ENCODE measurements at regions not wholly inside any gene's neighbourhood (a gene's known extent, or its start where the extent isn't known, plus 50 kb on each side); places are given as distances from the start of the nearest gene placed in this dataset.
"Not testable (repeated sequence)": the region's sequence is repeated elsewhere in the genome, so short reads cannot be mapped to it uniquely, and the experiment has no call there.

GRCh38 chr9:102483651-102484050 lies 511.5 kb upstream of the CYLC2 start:
- H3K4me3 ChIP-seq = no peak overlapping the region
- no peaks in the 10 kb centered on the region for H3K4me1 ChIP-seq
- WGBS, 2 donors = 66 to 67% methylated on average over 1 of the region's 1 CpG
- no peaks in the 10 kb centered on the region for H3K36me3 ChIP-seq
- no peaks in the 10 kb centered on the region for H3K9me3 ChIP-seq
- ATAC-seq (no peak), DNase-seq (no peak)
- H3K27me3 ChIP-seq = no peaks in the 10 kb centered on the region
- TF ChIP-seq, protein P1, sequence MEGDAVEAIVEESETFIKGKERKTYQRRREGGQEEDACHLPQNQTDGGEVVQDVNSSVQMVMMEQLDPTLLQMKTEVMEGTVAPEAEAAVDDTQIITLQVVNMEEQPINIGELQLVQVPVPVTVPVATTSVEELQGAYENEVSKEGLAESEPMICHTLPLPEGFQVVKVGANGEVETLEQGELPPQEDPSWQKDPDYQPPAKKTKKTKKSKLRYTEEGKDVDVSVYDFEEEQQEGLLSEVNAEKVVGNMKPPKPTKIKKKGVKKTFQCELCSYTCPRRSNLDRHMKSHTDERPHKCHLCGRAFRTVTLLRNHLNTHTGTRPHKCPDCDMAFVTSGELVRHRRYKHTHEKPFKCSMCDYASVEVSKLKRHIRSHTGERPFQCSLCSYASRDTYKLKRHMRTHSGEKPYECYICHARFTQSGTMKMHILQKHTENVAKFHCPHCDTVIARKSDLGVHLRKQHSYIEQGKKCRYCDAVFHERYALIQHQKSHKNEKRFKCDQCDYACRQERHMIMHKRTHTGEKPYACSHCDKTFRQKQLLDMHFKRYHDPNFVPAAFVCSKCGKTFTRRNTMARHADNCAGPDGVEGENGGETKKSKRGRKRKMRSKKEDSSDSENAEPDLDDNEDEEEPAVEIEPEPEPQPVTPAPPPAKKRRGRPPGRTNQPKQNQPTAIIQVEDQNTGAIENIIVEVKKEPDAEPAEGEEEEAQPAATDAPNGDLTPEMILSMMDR (IDR thresholded peaks at IDR 0.05) = no peak
- no peak overlapping the region for H3K27ac ChIP-seq
- intact Hi-C loops (cut with DNase I) = no loop called here

DNA sequence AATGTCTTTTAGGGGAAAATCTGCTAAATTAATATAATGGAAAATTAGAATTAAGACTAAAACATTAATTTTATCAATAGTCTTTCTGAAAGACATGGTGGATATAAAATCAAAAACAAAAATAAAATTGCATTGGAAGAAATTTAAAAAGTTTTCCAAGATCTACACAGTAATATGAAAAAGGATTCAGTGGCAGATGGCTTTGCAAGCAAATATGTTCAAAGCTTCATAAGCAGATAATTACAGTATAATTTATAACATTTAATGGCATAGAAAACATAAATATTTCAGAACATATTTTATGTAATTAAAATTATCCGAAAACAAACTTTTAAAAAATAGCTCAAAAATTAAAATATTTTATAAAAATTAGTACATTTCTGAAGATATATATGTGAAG lies 512.4 kb upstream of the CYLC2 start:
- Histone ChIP-seq H3K36me3 (no peaks in the 10 kb centered on the region), H3K9me3 (no peaks in the 10 kb centered on the region), H3K4me3 (no peak overlapping the region), H3K27me3 (no peaks in the 10 kb centered on the region), H3K4me1 (no peaks in the 10 kb centered on the region), H3K27ac (no peak overlapping the region)
- 87 to 93% methylated on average over 1 of the region's 1 CpG for WGBS, 2 donors
- DNase-seq = no peak
- intact Hi-C loops (cut with DNase I) = no loop called here
- no peak for ATAC-seq
- TF ChIP-seq, protein P1 (IDR thresholded peaks at IDR 0.05) = no peak

- Histone ChIP-seq H3K4me3 (no peak overlapping the region), H3K9me3 (no peaks in the 10 kb centered on the region), H3K27ac (no peak overlapping the region), H3K4me1 (no peaks in the 10 kb centered on the region), H3K36me3 (no peaks in the 10 kb centered on the region), H3K27me3 (no peaks in the 10 kb centered on the region)
- intact Hi-C loops (cut with DNase I) = no loop called here
- no peak for ATAC-seq
- TF ChIP-seq, protein P1 (IDR thresholded peaks at IDR 0.05) = no peak
- 76 to 86% methylated on average over 3 of the region's 3 CpGs for WGBS, 2 donors
- no peak for DNase-seq
Observed at GRCh38 chr9:102479191-102479590, 515.9 kb upstream of the CYLC2 start.

DNA sequence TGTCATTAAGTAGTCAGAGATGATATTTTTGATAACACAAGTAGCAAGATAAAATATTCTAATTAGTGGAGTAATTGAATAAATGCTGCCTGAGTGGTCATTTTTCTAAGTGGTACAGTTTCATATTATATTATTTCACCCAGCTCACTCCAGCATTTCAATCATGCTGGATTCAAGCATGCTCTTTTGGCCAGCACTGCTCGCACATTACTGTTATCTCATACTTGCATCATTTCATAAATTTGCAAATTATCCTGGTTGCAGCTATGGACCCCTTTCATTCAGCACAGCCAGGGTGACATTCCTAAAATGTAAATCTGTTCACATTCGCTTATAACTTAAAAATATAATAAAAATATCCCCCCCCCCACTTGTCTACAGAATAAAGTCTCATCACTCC lies 520.8 kb upstream of the CYLC2 start:
- no peak for DNase-seq
- Histone ChIP-seq H3K9me3 (peaks cover 0 to 11% (median 0%) of the 10 kb centered on the region in 11 donors), H3K36me3 (no peaks in the 10 kb centered on the region), H3K4me3 (no peak overlapping the region), H3K27me3 (no peaks in the 10 kb centered on the region), H3K4me1 (no peaks in the 10 kb centered on the region), H3K27ac (no peak overlapping the region)
- TF ChIP-seq, protein P1 (IDR thresholded peaks at IDR 0.05) = no peak
- ATAC-seq = no peak
- intact Hi-C loops (cut with DNase I) = no loop called here
- WGBS, 2 donors = 76 to 84% methylated on average over 2 of the region's 2 CpGs

- ATAC-seq; DNase-seq; H3K27me3 ChIP-seq; H3K4me1 ChIP-seq; intact Hi-C loops (cut with DNase I); H3K36me3 ChIP-seq; H3K27ac ChIP-seq; H3K4me3 ChIP-seq: not testable (repeated sequence)
- WGBS, 2 donors = 97% methylated on average over 5 to 7 of the region's 7 CpGs
- H3K9me3 ChIP-seq = peaks cover 0 to 14% (median 0%) of the 10 kb centered on the region in 11 donors
Observed at GRCh38 chr9:102469430-102469829, 525.7 kb upstream of the CYLC2 start.
